H9 (cell line): ENCODE measurements at regions not wholly inside any gene's neighbourhood (a gene's known extent, or its start where the extent isn't known, plus 50 kb on each side); places are given as distances from the start of the nearest gene placed in this dataset.
A peak's percentile ranks its signal among the peaks of the same experiment; 100 is the strongest.

ENCODE experiments used
- DNase-seq: peaks from one replicate; pipeline ENCODE4 v3.0.0-alpha.2; 2017
- H2AFZ ChIP-seq: one replicate; pipeline ENCODE4 v1.6.1; 2013; ENCODE audit warnings: mild to moderate bottlenecking, low read length, control low read depth, moderate library complexity
- H2AK5ac ChIP-seq: 2 replicates; pipeline ENCODE4 v1.6.1; 2013; ENCODE audit warnings: low read length, control low read depth, mixed read lengths; ENCODE audit not compliant: insufficient read length
- H2BK120ac ChIP-seq: one replicate; pipeline ENCODE4 v1.6.1; 2013; ENCODE audit warnings: low read depth, mild to moderate bottlenecking, low read length, control low read depth, inconsistent platforms; ENCODE audit not compliant: poor library complexity, severe bottlenecking
- H2BK12ac ChIP-seq: 2 replicates; pipeline ENCODE4 v1.6.1; 2013; ENCODE audit warnings: low read length, control low read depth, mixed read lengths, low read depth; ENCODE audit not compliant: insufficient read length
- H2BK15ac ChIP-seq: 2 replicates; pipeline ENCODE4 v1.6.1; 2013; ENCODE audit warnings: low read depth, low read length, control low read depth
- H2BK20ac ChIP-seq: one replicate; pipeline ENCODE4 v1.6.1; 2013; ENCODE audit warnings: low read depth, mild to moderate bottlenecking, low read length, control low read depth, inconsistent platforms; ENCODE audit not compliant: poor library complexity, severe bottlenecking
- H2BK5ac ChIP-seq: 2 replicates; pipeline ENCODE4 v1.6.1; 2013; ENCODE audit warnings: low read length, control low read depth, mixed read lengths; ENCODE audit not compliant: insufficient read length
- H3K14ac ChIP-seq: 2 replicates; pipeline ENCODE4 v1.6.1; 2013; ENCODE audit warnings: low read length, control low read depth; ENCODE audit not compliant: insufficient read depth
- H3K18ac ChIP-seq: 2 replicates; pipeline ENCODE4 v1.6.1; 2013; ENCODE audit warnings: low read depth, mild to moderate bottlenecking, mixed read lengths, low read length, control low read depth; ENCODE audit not compliant: insufficient read length
- H3K23ac ChIP-seq: 2 replicates; pipeline ENCODE4 v1.6.1; 2013; ENCODE audit warnings: low read length, control low read depth, mixed read lengths, low read depth; ENCODE audit not compliant: insufficient read length
- H3K23me2 ChIP-seq: 2 replicates; pipeline ENCODE4 v1.6.1; 2013; ENCODE audit warnings: low read depth, mild to moderate bottlenecking, mixed read lengths, low read length, control low read depth; ENCODE audit not compliant: insufficient read length, poor library complexity, severe bottlenecking
- H3K27ac ChIP-seq: 2 replicates; pipeline ENCODE4 v1.5.1; 2013; ENCODE audit warnings: low read length, control low read depth, mixed read lengths, low read depth; ENCODE audit not compliant: insufficient read length
- H3K27me3 ChIP-seq: 2 replicates; pipeline ENCODE4 v1.6.1; 2013; ENCODE audit warnings: low read length, control low read depth, inconsistent platforms; ENCODE audit not compliant: insufficient read depth
- H3K4ac ChIP-seq: 2 replicates; pipeline ENCODE4 v1.6.1; 2013; ENCODE audit warnings: low read depth, mild to moderate bottlenecking, control low read depth, inconsistent platforms, low read length, moderate library complexity
- H3K4me1 ChIP-seq: 2 replicates; pipeline ENCODE4 v1.6.1; 2013; ENCODE audit warnings: low read length, control low read depth, inconsistent platforms; ENCODE audit not compliant: insufficient read depth
- H3K4me2 ChIP-seq: 2 replicates; pipeline ENCODE4 v1.6.1; 2013; ENCODE audit warnings: low read length, control low read depth, mixed read lengths; ENCODE audit not compliant: insufficient read length, insufficient read depth
- H3K56ac ChIP-seq: 2 replicates; pipeline ENCODE4 v1.6.1; 2013; ENCODE audit warnings: low read depth, mild to moderate bottlenecking, mixed read lengths, low read length, control low read depth; ENCODE audit not compliant: insufficient read length
- H3K79me1 ChIP-seq: 2 replicates; pipeline ENCODE4 v1.6.1; 2013; ENCODE audit warnings: low read depth, mild to moderate bottlenecking, moderate library complexity, low read length, control low read depth, inconsistent platforms; ENCODE audit not compliant: insufficient read depth, poor library complexity, severe bottlenecking
- H3K79me2 ChIP-seq: 2 replicates; pipeline ENCODE4 v1.6.1; 2013; ENCODE audit warnings: low read length, control low read depth, inconsistent platforms; ENCODE audit not compliant: insufficient read depth
- H3K9ac ChIP-seq: 2 replicates; pipeline ENCODE4 v1.6.1; 2013; ENCODE audit warnings: low read length, control low read depth, mixed read lengths; ENCODE audit not compliant: insufficient read length; ENCODE audit errors: extremely low read depth
- H3K9me3 ChIP-seq: one replicate; pipeline ENCODE4 v1.6.1; 2013; ENCODE audit warnings: low read depth, low read length, inconsistent platforms; ENCODE audit not compliant: control insufficient read depth
- H3T11ph ChIP-seq: one replicate; pipeline ENCODE4 v1.6.1; 2013; ENCODE audit warnings: mild to moderate bottlenecking, low read length, control low read depth, inconsistent platforms
- H4K20me1 ChIP-seq: one replicate; pipeline ENCODE4 v1.6.1; 2013; ENCODE audit not compliant: control insufficient read depth, insufficient read length, insufficient read depth
- H4K5ac ChIP-seq: 2 replicates; pipeline ENCODE4 v1.6.1; 2013; ENCODE audit warnings: low read depth, mild to moderate bottlenecking, mixed read lengths, low read length, control low read depth; ENCODE audit not compliant: insufficient read length
- H4K8ac ChIP-seq: replicated peaks from 2 replicates; pipeline ENCODE4 v1.6.1; 2013; ENCODE audit warnings: low read length, control low read depth, mixed read lengths, low read depth; ENCODE audit not compliant: insufficient read length
- H4K91ac ChIP-seq: 2 replicates; pipeline ENCODE4 v1.6.1; 2013; ENCODE audit warnings: low read depth, mild to moderate bottlenecking, moderate library complexity, mixed read lengths, low read length, control low read depth; ENCODE audit not compliant: insufficient read length
- H3K27ac Mint-ChIP-seq, 3 experiments: 2 replicates in 2 of 3; 3 replicates in 1 of 3; pipeline ENCODE4 v1.8.0; 2020 to 2021; ENCODE audit warnings: mixed read lengths in 3 of 3, mild to moderate bottlenecking in 1 of 3, moderate library complexity in 1 of 3
- H3K27me3 Mint-ChIP-seq: 2 replicates; pipeline ENCODE4 v1.8.0; 2021; ENCODE audit warnings: low read depth, mild to moderate bottlenecking, moderate library complexity, mixed read lengths
- H3K36me3 Mint-ChIP-seq, 3 experiments: 2 replicates in 2 of 3; 3 replicates in 1 of 3; pipeline ENCODE4 v1.8.0; 2020 to 2021; ENCODE audit warnings: low read depth in 3 of 3, mixed read lengths in 3 of 3; ENCODE audit not compliant: insufficient read depth in 1 of 3
- H3K4me1 Mint-ChIP-seq, 2 experiments: 2 replicates each; pipeline ENCODE4 v1.8.0; 2020; ENCODE audit warnings: mixed read lengths in 2 of 2
- H3K4me3 Mint-ChIP-seq, 2 experiments: 2 replicates in 1 of 2; 3 replicates in 1 of 2; pipeline ENCODE4 v1.8.0; 2020 to 2021; ENCODE audit warnings: mild to moderate bottlenecking in 2 of 2, mixed read lengths in 2 of 2, moderate library complexity in 1 of 2
- H3K9me3 Mint-ChIP-seq, 2 experiments: 2 replicates in 1 of 2; 3 replicates in 1 of 2; pipeline ENCODE4 v1.8.0; 2020; ENCODE audit warnings: mild to moderate bottlenecking in 2 of 2, mixed read lengths in 2 of 2, moderate library complexity in 1 of 2
- WGBS: extraction: QIAGEN DNeasy Blood & Tissue Kit; methylation state at CpG from one replicate; pipeline ENCODE4 v1.1.7; 2013; ENCODE audit warnings: missing lambda C conversion rate, low lambda C conversion rate, mixed read lengths; ENCODE audit not compliant: insufficient read length; ENCODE audit errors: extremely low coverage; 5-methylcytosine and 5-hydroxymethylcytosine counted together
- TF ChIP-seq, protein P1 (sequence below): fragments of 200-600 bp; sonication (generic); conservative IDR thresholded peaks from 3 replicates; pipeline ENCODE4 v1.8.0; 2021; ENCODE audit warnings: antibody characterized with exemption, mild to moderate bottlenecking

DNA sequence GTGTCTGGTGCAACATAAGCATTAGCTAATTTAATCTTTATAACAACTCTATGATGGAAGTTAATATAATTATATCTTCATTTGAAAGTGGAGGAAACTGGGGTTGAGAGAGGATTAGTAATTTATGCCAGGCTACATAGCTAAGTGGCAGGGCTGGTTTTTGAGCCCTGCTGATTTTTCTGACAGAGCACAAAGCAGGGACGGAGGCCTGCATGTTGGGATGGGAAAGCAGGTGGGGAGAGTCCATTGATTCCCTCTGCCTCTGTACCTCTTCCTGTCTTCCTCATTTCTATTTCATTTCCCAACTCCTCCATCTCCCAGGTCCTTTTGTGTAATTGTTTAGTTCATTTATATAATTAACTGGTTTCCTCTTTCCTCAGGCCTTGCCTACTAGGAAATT lies 251.6 kb upstream of the ZPLD1 start:
- no peak overlapping the region for H4K8ac ChIP-seq
- no peak overlapping the region for H2BK15ac ChIP-seq
- H4K91ac ChIP-seq = no peak overlapping the region
- H2BK12ac ChIP-seq = no peak overlapping the region
- peaks cover 3% of the 10 kb centered on the region for H3K4me1 ChIP-seq
- no peaks in the 10 kb centered on the region for H4K20me1 ChIP-seq
- H3K27me3 Mint-ChIP-seq = no peaks in the 10 kb centered on the region
- H4K5ac ChIP-seq = no peak overlapping the region
- no peak overlapping the region for H3K18ac ChIP-seq
- no peak overlapping the region for H3K4me3 Mint-ChIP-seq
- no peak overlapping the region for H3K23ac ChIP-seq
- TF ChIP-seq, protein P1, sequence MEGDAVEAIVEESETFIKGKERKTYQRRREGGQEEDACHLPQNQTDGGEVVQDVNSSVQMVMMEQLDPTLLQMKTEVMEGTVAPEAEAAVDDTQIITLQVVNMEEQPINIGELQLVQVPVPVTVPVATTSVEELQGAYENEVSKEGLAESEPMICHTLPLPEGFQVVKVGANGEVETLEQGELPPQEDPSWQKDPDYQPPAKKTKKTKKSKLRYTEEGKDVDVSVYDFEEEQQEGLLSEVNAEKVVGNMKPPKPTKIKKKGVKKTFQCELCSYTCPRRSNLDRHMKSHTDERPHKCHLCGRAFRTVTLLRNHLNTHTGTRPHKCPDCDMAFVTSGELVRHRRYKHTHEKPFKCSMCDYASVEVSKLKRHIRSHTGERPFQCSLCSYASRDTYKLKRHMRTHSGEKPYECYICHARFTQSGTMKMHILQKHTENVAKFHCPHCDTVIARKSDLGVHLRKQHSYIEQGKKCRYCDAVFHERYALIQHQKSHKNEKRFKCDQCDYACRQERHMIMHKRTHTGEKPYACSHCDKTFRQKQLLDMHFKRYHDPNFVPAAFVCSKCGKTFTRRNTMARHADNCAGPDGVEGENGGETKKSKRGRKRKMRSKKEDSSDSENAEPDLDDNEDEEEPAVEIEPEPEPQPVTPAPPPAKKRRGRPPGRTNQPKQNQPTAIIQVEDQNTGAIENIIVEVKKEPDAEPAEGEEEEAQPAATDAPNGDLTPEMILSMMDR = no peak
- H3T11ph ChIP-seq = no peak overlapping the region
- no peak overlapping the region for H3K27ac ChIP-seq
- no peak overlapping the region for H3K4me2 ChIP-seq
- WGBS = no CpG with 5 or more reads among the region's 1 CpG
- no peak overlapping the region for H2BK120ac ChIP-seq
- no peak overlapping the region for H2AFZ ChIP-seq
- H3K36me3 Mint-ChIP-seq = no peaks in the 10 kb centered on the region
- peaks cover 0 to 2% of the 10 kb centered on the region in 2 experiments; a peak in 1 of 5 replicates for H3K9me3 Mint-ChIP-seq
- no peak overlapping the region for H3K4ac ChIP-seq
- no peak overlapping the region for H3K9ac ChIP-seq
- no peaks in the 10 kb centered on the region for H3K79me1 ChIP-seq
- peak overlapping the region in 2 of 3 experiments; percentile 3 to 19; a peak in 2 of 7 replicates for H3K27ac Mint-ChIP-seq
- H3K9me3 ChIP-seq = no peaks in the 10 kb centered on the region
- H3K79me2 ChIP-seq = no peaks in the 10 kb centered on the region
- no peak overlapping the region for H3K14ac ChIP-seq
- H2BK5ac ChIP-seq = no peak overlapping the region
- peaks cover 14 to 19% of the 10 kb centered on the region in 2 experiments for H3K4me1 Mint-ChIP-seq
- DNase-seq = no peak
- no peak overlapping the region for H2AK5ac ChIP-seq
- H3K56ac ChIP-seq = no peak overlapping the region
- no peak overlapping the region for H2BK20ac ChIP-seq
- H3K23me2 ChIP-seq = no peaks in the 10 kb centered on the region
- no peaks in the 10 kb centered on the region for H3K27me3 ChIP-seq
